Transverse colon (tissue), 4 donors: ENCODE measurements at regions not wholly inside any gene's neighbourhood (a gene's known extent, or its start where the extent isn't known, plus 50 kb on each side); places are given as distances from the start of the nearest gene placed in this dataset.
"Not testable (repeated sequence)": the region's sequence is repeated elsewhere in the genome, so short reads cannot be mapped to it uniquely, and the experiment has no call there.

Source experiments
- DNase-seq: peaks from one replicate; pipeline ENCODE4 v3.0.0-alpha.2; 2019
- H3K27ac ChIP-seq, 4 donors: fragments of 200-600 bp; sonication (generic); 2 replicates each; pipeline ENCODE4 v1.5.1; 2016 to 2018; ENCODE audit warnings: inconsistent platforms in 4 of 4
- H3K27me3 ChIP-seq: fragments of 200-600 bp; sonication (generic); 2 replicates; pipeline ENCODE4 v1.5.1; 2017; ENCODE audit warnings: inconsistent platforms
- H3K36me3 ChIP-seq, 4 donors: fragments of 200-600 bp; sonication (generic); 2 replicates each; pipeline ENCODE4 v1.5.1; 2017 to 2019; ENCODE audit warnings: inconsistent platforms in 4 of 4
- H3K4me1 ChIP-seq, 4 donors: fragments of 200-600 bp; sonication (generic); 2 replicates each; pipeline ENCODE4 v1.5.1; 2017 to 2020; ENCODE audit warnings: inconsistent platforms in 4 of 4
- H3K4me3 ChIP-seq, 4 donors: fragments of 200-600 bp; sonication (generic); 1 replicate in 1 of 4; 2 replicates in 3 of 4; pipeline versions ENCODE4 v1.5.1 to v1.6.1; 2017 to 2019; ENCODE audit warnings: inconsistent platforms in 4 of 4
- H3K9me3 ChIP-seq, 2 donors: fragments of 200-600 bp; sonication (generic); 2 replicates each; pipeline ENCODE4 v1.5.1; 2017 to 2019; ENCODE audit warnings: inconsistent platforms in 2 of 2
- CTCF ChIP-seq, 5 experiments: fragments of 200-600 bp in 3 of 5; fragments of 450-650 bp in 2 of 5; sonication (generic) in 3 of 5; IDR thresholded peaks; 1 replicate in 2 of 5; 2 replicates in 3 of 5; pipeline ENCODE4 v1.5.1; 2016 to 2017; ENCODE audit warnings: antibody characterized with exemption in 5 of 5, inconsistent platforms in 3 of 5, mild to moderate bottlenecking in 2 of 5, moderate library complexity in 1 of 5
- EP300 ChIP-seq: sonication (generic); formaldehyde crosslinking; IDR thresholded peaks from one replicate; pipeline ENCODE4 v1.6.1; 2017; ENCODE audit warnings: antibody characterized with exemption, low read depth
- POLR2A ChIP-seq: fragments of 450-650 bp; IDR thresholded peaks from one replicate; pipeline ENCODE4 v1.6.1; 2016; ENCODE audit warnings: antibody characterized with exemption, mild to moderate bottlenecking, moderate library complexity
- POLR2AphosphoS5 ChIP-seq, 3 donors: sonication (generic); formaldehyde crosslinking; IDR thresholded peaks; one replicate each; pipeline ENCODE4 v1.6.1; 2016; ENCODE audit warnings: antibody characterized with exemption in 3 of 3
- WGBS, 2 donors: methylation state at CpG; one replicate each; pipeline ENCODE4 v1.1.5; 2018; ENCODE audit warnings: low coverage in 1 of 2; 5-methylcytosine and 5-hydroxymethylcytosine counted together
- in situ Hi-C, 4 donors: fragments of 200-750 bp; cut with MboI; loops; one replicate each; pipeline versions ENCODE4 v1.15.0 to v1.15.1; 2017; ENCODE audit warnings: low sequenced_read_pairs in 3 of 4, low pct_ligation_motif_present in 1 of 4, low pct_unique_long_range_greater_than_20kb in 1 of 4
- intact Hi-C: fragments of 100-400 bp; cut with DNase I; formaldehyde crosslinking; loops from one replicate; pipeline ENCODE4 v1.15.1; 2023; ENCODE audit warnings: low total_unique reads

DNA sequence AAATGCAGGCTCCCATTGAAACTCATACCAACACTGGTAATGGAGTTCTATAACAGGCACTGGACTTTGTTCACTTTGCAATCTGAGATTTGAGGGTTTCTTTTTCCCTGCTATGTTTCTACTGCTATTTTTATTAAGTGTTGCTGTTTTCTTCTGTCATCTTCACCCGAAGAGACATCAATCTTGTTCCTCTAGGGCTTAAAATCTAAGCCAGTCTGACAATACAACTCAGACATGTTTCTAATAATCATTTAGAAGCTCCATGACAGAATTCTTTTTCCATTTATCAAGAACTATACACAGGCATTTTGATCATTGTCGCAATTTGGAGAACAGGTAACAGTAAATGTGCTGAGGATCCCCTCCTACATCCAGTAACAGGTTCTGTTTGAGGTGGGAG is 98.5 kb upstream of the GNAI1 start:
- H3K27me3 ChIP-seq = no peaks in the 10 kb centered on the region
- no peaks in the 10 kb centered on the region for H3K4me1 ChIP-seq
- DNase-seq = no peak
- in situ Hi-C loops = loop anchor here in 1 of 4 donors (25.0 kb wide), 1 partner anchor 749 kb away; no protein-coding TSS in a partner anchor
- TF ChIP-seq CTCF (IDR thresholded peaks at IDR 0.05) (no peak), EP300 (no peak), POLR2AphosphoS5 (IDR thresholded peaks at IDR 0.05) (no peak), POLR2A (no peak)
- H3K9me3 ChIP-seq = no peaks in the 10 kb centered on the region
- no peaks in the 10 kb centered on the region for H3K36me3 ChIP-seq
- WGBS, 2 donors = 55 to 61% methylated on average over 2 of the region's 2 CpGs
- no peak overlapping the region for H3K27ac ChIP-seq
- no peak overlapping the region for H3K4me3 ChIP-seq
- intact Hi-C loops = no loop called here

GRCh38 chr7:80028717-80029116 is 105.9 kb upstream of the GNAI1 start:
- Histone ChIP-seq H3K4me1 (no peaks in the 10 kb centered on the region), H3K27ac (no peak overlapping the region), H3K4me3 (no peak overlapping the region), H3K9me3 (no peaks in the 10 kb centered on the region), H3K36me3 (no peaks in the 10 kb centered on the region), H3K27me3 (no peaks in the 10 kb centered on the region)
- TF ChIP-seq EP300 = no peak
- no peak for TF ChIP-seq CTCF (IDR thresholded peaks at IDR 0.05)
- TF ChIP-seq POLR2AphosphoS5 (IDR thresholded peaks at IDR 0.05) = no peak
- TF ChIP-seq POLR2A = no peak
- intact Hi-C loops = no loop called here
- WGBS, 2 donors = 60 to 74% methylated on average over 2 to 3 of the region's 3 CpGs
- no peak for DNase-seq
- in situ Hi-C loops = loop anchor here in 1 of 4 donors (25.0 kb wide), 1 partner anchor 741 kb away; no protein-coding TSS in a partner anchor

- Histone ChIP-seq H3K27ac (no peak overlapping the region), H3K4me1 (no peaks in the 10 kb centered on the region), H3K27me3 (no peaks in the 10 kb centered on the region), H3K4me3 (no peak overlapping the region), H3K36me3 (no peaks in the 10 kb centered on the region), H3K9me3 (no peaks in the 10 kb centered on the region)
- no peak for TF ChIP-seq EP300
- no peak for TF ChIP-seq POLR2AphosphoS5 (IDR thresholded peaks at IDR 0.05)
- no peak for TF ChIP-seq CTCF (IDR thresholded peaks at IDR 0.05)
- in situ Hi-C loops (loop anchor here in 1 of 4 donors (25.0 kb wide), 1 partner anchor 740 kb away; no protein-coding TSS in a partner anchor), intact Hi-C loops (no loop called here)
- 81 to 82% methylated on average over 4 of the region's 4 CpGs for WGBS, 2 donors
- DNase-seq = no peak
Measured at GRCh38 chr7:80027611-80028173, 106.9 kb upstream of the GNAI1 start.

DNA sequence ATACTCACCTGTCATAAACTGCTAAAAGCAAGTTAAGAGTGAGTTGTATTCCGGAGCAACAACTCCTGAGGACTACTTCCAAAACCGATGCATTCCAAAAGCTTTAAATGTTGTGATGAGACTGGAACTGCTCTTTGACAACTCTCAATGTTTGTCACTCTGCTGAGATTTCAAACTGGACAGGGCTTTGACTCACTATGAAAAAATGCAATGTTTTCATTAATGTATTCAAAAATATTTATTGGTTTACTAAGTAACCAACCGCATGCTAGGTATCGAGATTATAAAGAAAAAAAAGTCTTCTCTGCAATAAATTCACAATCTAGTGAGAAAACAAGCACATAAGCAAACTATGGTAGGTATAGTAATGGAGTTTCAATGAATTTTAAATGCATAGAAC is 107.9 kb upstream of the GNAI1 start:
- H3K4me1 ChIP-seq = no peaks in the 10 kb centered on the region
- H3K36me3 ChIP-seq = no peaks in the 10 kb centered on the region
- DNase-seq = no peak
- no peaks in the 10 kb centered on the region for H3K9me3 ChIP-seq
- 80 to 95% methylated on average over 4 of the region's 4 CpGs for WGBS, 2 donors
- H3K4me3 ChIP-seq = no peak overlapping the region
- in situ Hi-C loops (loop anchor here in 1 of 4 donors (25.0 kb wide), 1 partner anchor 739 kb away; no protein-coding TSS in a partner anchor), intact Hi-C loops (no loop called here)
- TF ChIP-seq EP300 (no peak), POLR2AphosphoS5 (IDR thresholded peaks at IDR 0.05) (no peak), POLR2A (no peak), CTCF (IDR thresholded peaks at IDR 0.05) (no peak)
- no peaks in the 10 kb centered on the region for H3K27me3 ChIP-seq
- H3K27ac ChIP-seq = no peak overlapping the region

GRCh38 chr7:80020277-80020676 is 114.4 kb upstream of the GNAI1 start:
- in situ Hi-C loops = loop anchor here in 2 of 4 donors (25.0 kb wide), 1 partner anchor 733 kb away; no protein-coding TSS in a partner anchor
- H3K36me3 ChIP-seq, H3K27me3 ChIP-seq, intact Hi-C loops, H3K4me1 ChIP-seq, DNase-seq, H3K27ac ChIP-seq, H3K9me3 ChIP-seq, H3K4me3 ChIP-seq: not testable (repeated sequence)
- 59% methylated on average over 5 of the region's 5 CpGs; no CpG with 5 or more reads in 1 of the 2 donors for WGBS, 2 donors

DNA sequence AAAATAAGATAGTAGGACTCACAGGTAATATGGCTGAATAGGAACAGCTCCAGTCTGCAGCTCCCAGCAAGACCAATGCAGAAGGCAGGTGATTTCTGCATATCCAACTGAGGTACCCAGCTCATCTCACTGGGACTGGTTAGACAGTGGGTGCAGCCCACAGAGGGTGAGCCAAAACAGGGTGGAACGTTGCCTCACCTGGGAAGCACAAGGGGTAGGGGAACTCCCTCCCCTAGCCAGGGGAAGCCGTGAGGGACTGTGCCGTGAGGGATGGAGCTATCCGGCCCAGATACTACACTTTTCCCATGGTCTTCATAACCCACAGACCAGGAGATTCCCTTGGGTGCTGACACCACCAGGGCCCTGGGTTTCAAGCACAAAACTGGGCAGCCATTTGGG is 114.8 kb upstream of the GNAI1 start:
- 78% methylated on average over 4 of the region's 4 CpGs; no CpG with 5 or more reads in 1 of the 2 donors for WGBS, 2 donors
- intact Hi-C loops, H3K4me1 ChIP-seq, H3K36me3 ChIP-seq, DNase-seq, H3K4me3 ChIP-seq, H3K9me3 ChIP-seq, H3K27ac ChIP-seq, H3K27me3 ChIP-seq: not testable (repeated sequence)
- in situ Hi-C loops = loop anchor here in 2 of 4 donors (25.0 kb wide), 1 partner anchor 733 kb away; no protein-coding TSS in a partner anchor
